Bronchial epithelial cell (primary cell): ENCODE measurements at regions not wholly inside any gene's neighbourhood (a gene's known extent, or its start where the extent isn't known, plus 50 kb on each side); places are given as distances from the start of the nearest gene placed in this dataset.

Experiments used
- DNase-seq: peaks from one replicate; pipeline ENCODE4 v3.0.0-alpha.2; 2010; ENCODE audit warnings: low read depth
- FAIRE-seq: peaks from 2 replicates; lab custom pipeline; 2011; peaks lifted over from hg19 to GRCh38; lab: Jason Lieb, UNC
- H3K27me3 ChIP-seq: 2 replicates; pipeline ENCODE4 v1.5.1; 2011; ENCODE audit warnings: low read length; ENCODE audit not compliant: control insufficient read depth, insufficient read depth
- H3K36me3 ChIP-seq: 2 replicates; pipeline ENCODE4 v1.5.1; 2011; ENCODE audit warnings: low read length; ENCODE audit not compliant: control insufficient read depth, insufficient read depth
- H3K4me3 ChIP-seq: 2 replicates; pipeline ENCODE4 v1.5.1; 2011; ENCODE audit warnings: mild to moderate bottlenecking, low read depth, low read length, control low read depth
- CTCF ChIP-seq: IDR thresholded peaks from 2 replicates; pipeline ENCODE4 v1.5.1; 2011; ENCODE audit warnings: mild to moderate bottlenecking, moderate library complexity, low read length, control low read depth, inconsistent platforms; ENCODE audit not compliant: insufficient read depth, severe bottlenecking

DNA sequence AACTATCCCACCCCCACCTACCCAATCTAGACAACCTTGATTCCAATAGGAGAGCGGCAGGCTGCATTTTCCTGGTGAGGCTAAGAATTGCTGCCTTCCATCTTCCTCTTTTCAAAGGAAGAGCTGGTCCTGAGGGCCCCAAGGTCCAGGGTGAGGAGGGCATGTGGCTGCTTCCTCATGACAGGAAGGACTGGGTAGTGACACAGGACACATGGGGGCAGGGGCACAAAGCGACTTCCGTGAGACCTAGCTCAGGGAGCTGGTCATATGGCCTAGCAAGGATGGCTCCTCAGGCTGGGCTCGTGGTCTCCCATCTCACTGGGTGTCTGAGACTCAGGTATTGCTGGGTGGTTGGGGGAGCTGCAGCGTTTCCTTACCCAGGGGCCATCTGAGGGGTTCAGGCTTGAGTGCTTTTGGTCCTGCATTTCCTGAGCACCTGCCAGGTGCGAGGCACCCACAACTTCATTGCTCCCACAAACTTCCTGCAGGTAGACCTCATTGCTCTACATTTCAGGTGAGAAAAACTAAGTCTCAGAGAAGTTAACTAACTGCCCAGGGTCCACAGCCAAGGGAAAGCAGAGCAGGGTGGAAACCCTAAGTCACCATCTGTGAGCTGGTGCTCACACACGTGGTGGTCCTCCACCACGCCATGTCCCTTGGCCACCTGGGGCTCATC lies 160.0 kb upstream of the TLE3 start:
- FAIRE-seq (no peak), DNase-seq (no peak)
- no peaks in the 10 kb centered on the region for H3K36me3 ChIP-seq
- H3K4me3 ChIP-seq: no peak overlapping the region
- peaks cover 5% of the 10 kb centered on the region for H3K27me3 ChIP-seq
- no peak for TF ChIP-seq CTCF

DNA sequence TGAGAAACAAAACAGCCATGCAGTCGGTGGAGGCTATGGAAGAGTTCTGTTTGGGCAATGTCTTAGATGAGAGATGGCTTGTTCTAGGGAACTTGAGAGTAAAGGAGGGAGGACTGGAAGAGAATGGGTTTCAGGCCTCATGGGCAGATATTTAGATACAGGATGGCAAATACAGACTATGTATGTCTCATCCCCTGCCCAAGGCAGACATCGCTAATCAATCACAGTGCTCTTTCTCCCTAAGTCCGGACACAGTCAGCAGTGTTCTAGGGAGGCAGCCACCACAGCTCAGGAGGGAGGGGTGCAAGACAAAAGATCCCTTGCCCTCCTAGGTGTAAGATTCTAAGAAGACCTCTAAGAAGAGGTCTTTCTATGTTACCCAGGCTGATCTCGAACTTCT lies 159.3 kb upstream of the TLE3 start:
- TF ChIP-seq CTCF: no peak
- H3K4me3 ChIP-seq: no peak overlapping the region
- FAIRE-seq (no peak), DNase-seq (no peak)
- no peaks in the 10 kb centered on the region for H3K36me3 ChIP-seq
- H3K27me3 ChIP-seq: peaks cover 5% of the 10 kb centered on the region

DNA sequence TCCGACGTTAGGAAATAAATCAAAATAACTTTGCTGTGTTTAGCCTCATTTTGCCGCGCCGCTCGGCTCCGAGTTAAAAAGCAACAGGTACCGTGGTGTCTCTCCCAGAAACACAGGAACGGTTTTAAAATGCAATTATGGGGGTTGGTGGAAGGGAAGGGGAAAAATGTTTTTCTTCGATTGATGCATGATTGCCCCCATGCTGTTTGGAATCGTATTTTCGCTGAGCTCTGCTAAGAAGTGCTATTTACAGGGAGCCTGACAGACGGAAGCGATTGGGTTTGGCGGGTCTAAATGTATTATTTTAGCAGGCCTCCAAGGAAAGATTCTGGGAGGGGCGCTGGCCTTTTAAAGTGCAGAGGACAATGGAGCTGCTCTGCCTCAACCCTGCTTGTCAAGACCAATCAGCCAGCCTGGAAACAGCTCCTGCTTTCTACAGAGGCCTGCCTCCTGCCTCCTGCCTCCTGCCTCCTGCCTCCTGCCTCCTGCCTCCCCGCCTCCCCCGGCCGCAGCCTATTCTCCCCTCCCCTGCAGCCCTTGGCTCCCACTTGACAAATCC lies 156.7 kb upstream of the TLE3 start:
- H3K4me3 ChIP-seq: no peak overlapping the region
- FAIRE-seq (no peak), DNase-seq (no peak)
- no peak for TF ChIP-seq CTCF
- peaks cover 3% of the 10 kb centered on the region for H3K27me3 ChIP-seq
- H3K36me3 ChIP-seq: no peaks in the 10 kb centered on the region

DNA sequence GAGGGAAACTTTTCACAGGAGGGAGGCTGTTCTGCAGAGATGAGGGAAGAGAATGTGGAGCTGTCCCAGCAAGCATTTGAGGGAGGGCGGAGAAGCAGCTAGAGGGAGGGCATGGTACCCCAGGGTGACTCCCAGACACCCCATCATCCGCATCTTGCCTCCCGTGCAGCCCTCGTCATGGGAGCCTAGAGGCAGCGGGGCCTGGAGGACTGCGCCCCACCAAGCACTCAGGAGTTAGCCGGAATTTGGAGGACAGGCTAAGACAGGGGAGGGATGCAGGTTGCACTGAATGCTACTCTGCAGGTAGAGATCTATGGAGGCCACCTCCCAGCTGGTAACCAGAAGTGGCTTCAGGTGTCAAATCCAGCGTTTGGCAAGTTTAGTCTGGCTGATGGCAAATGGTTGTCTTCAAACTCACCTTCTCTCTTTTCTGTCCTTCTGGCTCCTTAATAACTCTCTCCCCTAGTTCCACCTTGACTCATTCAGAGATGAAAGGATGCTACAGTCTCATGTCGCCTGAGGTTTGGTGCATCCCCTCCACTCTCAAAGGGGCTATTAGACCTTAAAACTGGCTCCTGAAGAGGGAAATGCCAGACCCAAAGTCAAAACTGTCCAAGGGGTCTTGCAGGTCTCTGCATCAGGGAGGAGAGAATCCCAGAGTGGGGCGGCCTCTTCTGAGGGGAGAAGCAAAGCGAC lies 155.9 kb upstream of the TLE3 start:
- FAIRE-seq: no peak
- H3K27me3 ChIP-seq: peaks cover 3% of the 10 kb centered on the region
- no peak for DNase-seq
- H3K4me3 ChIP-seq: no peak overlapping the region
- no peaks in the 10 kb centered on the region for H3K36me3 ChIP-seq
- TF ChIP-seq CTCF: no peak

DNA sequence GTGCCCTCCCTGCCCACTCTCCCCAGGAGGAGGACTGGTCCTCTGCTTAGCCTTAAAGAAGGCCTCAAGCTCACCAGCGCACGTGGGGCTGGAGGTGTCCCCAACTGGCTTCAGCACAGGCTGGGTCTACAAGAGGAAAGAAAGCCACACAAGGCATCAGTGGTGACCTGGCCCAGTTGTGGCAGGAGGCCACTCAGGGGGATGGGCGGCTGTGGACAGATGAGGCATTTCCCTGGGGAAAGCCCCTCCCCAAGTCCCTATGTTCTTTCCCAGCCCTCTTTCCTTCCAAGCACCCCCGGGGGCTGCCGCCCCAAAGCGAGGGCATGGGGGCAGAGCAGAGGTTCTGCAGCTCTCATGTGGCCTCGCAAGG lies 155.2 kb upstream of the TLE3 start:
- TF ChIP-seq CTCF: no peak
- FAIRE-seq (no peak), DNase-seq (no peak)
- H3K36me3 ChIP-seq: no peaks in the 10 kb centered on the region
- H3K4me3 ChIP-seq: no peak overlapping the region
- peaks cover 6% of the 10 kb centered on the region for H3K27me3 ChIP-seq
